ENCODE measurements at regions not wholly inside any gene's neighbourhood (a gene's known extent, or its start where the extent isn't known, plus 50 kb on each side); places are given as distances from the start of the nearest gene placed in this dataset.

DNA sequence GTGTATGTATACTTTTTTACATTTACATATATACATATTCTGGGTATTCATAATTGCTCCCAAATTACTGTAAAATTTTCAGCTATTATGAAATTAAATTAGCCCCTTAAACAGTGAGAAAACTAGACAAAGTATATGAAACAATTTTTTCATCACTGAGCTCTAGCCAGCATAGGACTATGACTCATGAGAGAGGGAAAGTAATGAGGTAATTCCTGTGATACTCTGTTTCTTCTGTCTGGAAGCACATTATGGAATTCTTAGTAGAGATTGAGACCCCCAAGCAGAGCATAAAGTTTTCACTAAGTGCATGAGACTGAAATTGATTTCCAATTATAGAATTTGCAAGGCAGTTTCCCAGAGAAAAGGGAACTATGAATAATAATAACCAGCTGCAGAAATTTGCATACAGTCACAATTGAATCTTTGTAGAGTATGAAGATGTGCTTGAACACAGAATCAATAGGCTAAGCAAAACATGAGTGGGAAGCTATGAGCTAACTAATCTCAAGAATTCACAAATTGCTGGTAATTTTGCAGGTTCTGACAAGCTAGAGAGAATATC is 779.3 kb downstream of the ARAP2 start:
- TF ChIP-seq, protein P1, sequence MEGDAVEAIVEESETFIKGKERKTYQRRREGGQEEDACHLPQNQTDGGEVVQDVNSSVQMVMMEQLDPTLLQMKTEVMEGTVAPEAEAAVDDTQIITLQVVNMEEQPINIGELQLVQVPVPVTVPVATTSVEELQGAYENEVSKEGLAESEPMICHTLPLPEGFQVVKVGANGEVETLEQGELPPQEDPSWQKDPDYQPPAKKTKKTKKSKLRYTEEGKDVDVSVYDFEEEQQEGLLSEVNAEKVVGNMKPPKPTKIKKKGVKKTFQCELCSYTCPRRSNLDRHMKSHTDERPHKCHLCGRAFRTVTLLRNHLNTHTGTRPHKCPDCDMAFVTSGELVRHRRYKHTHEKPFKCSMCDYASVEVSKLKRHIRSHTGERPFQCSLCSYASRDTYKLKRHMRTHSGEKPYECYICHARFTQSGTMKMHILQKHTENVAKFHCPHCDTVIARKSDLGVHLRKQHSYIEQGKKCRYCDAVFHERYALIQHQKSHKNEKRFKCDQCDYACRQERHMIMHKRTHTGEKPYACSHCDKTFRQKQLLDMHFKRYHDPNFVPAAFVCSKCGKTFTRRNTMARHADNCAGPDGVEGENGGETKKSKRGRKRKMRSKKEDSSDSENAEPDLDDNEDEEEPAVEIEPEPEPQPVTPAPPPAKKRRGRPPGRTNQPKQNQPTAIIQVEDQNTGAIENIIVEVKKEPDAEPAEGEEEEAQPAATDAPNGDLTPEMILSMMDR (IDR thresholded peaks at IDR 0.05): no peak
- TF ChIP-seq, protein P2, sequence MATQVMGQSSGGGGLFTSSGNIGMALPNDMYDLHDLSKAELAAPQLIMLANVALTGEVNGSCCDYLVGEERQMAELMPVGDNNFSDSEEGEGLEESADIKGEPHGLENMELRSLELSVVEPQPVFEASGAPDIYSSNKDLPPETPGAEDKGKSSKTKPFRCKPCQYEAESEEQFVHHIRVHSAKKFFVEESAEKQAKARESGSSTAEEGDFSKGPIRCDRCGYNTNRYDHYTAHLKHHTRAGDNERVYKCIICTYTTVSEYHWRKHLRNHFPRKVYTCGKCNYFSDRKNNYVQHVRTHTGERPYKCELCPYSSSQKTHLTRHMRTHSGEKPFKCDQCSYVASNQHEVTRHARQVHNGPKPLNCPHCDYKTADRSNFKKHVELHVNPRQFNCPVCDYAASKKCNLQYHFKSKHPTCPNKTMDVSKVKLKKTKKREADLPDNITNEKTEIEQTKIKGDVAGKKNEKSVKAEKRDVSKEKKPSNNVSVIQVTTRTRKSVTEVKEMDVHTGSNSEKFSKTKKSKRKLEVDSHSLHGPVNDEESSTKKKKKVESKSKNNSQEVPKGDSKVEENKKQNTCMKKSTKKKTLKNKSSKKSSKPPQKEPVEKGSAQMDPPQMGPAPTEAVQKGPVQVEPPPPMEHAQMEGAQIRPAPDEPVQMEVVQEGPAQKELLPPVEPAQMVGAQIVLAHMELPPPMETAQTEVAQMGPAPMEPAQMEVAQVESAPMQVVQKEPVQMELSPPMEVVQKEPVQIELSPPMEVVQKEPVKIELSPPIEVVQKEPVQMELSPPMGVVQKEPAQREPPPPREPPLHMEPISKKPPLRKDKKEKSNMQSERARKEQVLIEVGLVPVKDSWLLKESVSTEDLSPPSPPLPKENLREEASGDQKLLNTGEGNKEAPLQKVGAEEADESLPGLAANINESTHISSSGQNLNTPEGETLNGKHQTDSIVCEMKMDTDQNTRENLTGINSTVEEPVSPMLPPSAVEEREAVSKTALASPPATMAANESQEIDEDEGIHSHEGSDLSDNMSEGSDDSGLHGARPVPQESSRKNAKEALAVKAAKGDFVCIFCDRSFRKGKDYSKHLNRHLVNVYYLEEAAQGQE (IDR thresholded peaks at IDR 0.05): no peak
- no peak for TF ChIP-seq POLR2AphosphoS2 (conservative IDR thresholded peaks at IDR 0.05; ENCODE audit: low read length)
- TF ChIP-seq SREBF2 (IDR thresholded peaks at IDR 0.05): no peak
- TF ChIP-seq EP300 (IDR thresholded peaks at IDR 0.05): no peak
- no peak for TF ChIP-seq SMC3 (IDR thresholded peaks at IDR 0.05)
- TF ChIP-seq MAFK (IDR thresholded peaks at IDR 0.05; ENCODE audit: partially characterized antibody): no peak
- TF ChIP-seq CBX2 (IDR thresholded peaks at IDR 0.05; ENCODE audit: borderline replicate concordance, low read depth): no peak
- no peak for TF ChIP-seq POLR2A (IDR thresholded peaks at IDR 0.05; ENCODE audit: low read length)
